ENCODE measurements at regions not wholly inside any gene's neighbourhood (a gene's known extent, or its start where the extent isn't known, plus 50 kb on each side); places are given as distances from the start of the nearest gene placed in this dataset.

DNA sequence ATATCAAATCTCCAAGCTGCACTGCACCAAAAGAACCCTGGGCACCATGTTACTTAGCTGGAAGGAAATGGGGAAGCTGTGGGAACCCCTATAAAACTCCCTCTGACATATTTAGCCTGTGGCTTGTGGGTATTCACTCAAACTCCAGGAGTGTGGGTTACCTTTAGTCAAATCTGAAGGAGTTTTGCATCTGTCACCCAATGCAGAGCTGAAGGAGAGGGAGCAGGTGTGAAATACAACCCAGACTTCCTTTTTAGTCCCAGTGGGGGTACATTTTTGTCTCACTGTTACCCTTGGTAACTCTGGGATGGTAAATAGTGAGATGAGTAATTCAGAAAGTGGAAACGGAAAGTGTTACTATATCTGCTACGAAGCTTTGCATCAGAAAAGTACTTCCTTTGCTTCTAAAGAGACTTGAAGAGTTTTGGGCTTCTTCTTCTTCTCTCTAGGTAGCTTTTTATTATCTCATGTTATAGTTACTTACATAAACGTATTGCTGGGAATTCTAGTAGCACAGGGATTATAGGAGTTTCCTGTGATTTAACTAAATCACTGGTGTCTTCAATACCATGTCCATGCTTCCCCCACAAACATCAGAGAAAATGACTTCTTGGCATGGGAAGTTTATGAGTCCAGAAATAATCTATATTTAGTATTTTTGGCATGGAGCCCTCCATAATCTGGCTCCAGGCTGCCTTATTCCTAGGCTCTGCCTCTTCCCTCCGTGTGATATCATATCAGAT is 105.9 kb downstream of the AKAP11 start (continued):
- TF ChIP-seq MXD1 (CRISPR knock-in tag; IDR thresholded peaks at IDR 0.05; ENCODE audit: borderline replicate concordance, poor library complexity, severe bottlenecking) = no peak
- no peak for TF ChIP-seq NR2C1 (IDR thresholded peaks at IDR 0.05)
- TF ChIP-seq NR2C1 (tag; IDR thresholded peaks at IDR 0.05) = no peak
- TF ChIP-seq ZNF79 (CRISPR knock-in tag; IDR thresholded peaks at IDR 0.05; ENCODE audit: low read depth) = no peak
- no peak for TF ChIP-seq DMBX1 (CRISPR knock-in tag; IDR thresholded peaks at IDR 0.05; ENCODE audit: borderline replicate concordance)
- no peak for TF ChIP-seq KAT2B (IDR thresholded peaks at IDR 0.05; ENCODE audit: low read depth, low read length)
- TF ChIP-seq ZNF23 (CRISPR knock-in tag; IDR thresholded peaks at IDR 0.05) = no peak

DNA sequence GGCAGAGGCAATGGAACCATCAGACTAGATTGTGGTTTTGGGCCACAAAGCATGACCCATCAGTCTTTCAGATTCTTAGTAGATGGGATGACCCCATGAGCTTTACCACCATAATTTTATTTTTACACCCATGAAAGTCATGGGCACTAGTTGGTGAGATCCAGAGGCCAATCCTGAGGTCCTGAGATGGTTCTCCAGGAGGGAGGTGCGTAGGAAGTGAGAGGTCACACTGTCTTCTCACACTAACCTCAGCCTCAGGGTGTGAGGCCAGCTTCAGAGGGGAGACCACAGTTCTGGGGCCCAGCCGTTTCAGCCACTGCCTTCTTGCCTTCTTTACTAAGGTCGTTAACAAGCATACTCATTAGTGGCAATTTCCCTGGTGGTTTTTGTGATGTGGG is 106.4 kb downstream of the AKAP11 start:
- no TSS peak for BruUV-seq (replicated peaks)
- in situ Hi-C loops (cut with MboI) = no loop called here
- H3K9me3 ChIP-seq (replicated peaks; ENCODE audit: control insufficient read depth, insufficient read depth, low read depth, low read length) = no peaks in the 10 kb centered on the region
- no peaks in the 10 kb centered on the region for H3K36me3 ChIP-seq (ENCODE audit: control insufficient read depth, insufficient read depth, low read length)
- no peak overlapping the region for H3K4me3 ChIP-seq
- no peak for DNase-seq (ENCODE audit: extremely low read depth in 1 of 4, low spot score in 3 of 4)
- H3K9ac ChIP-seq (ENCODE audit: insufficient read depth in 1 of 2, low read depth in 2 of 2, low read length in 2 of 2) = no peak overlapping the region
- no peak for FAIRE-seq
- H3K9me1 ChIP-seq (ENCODE audit: control insufficient read depth, insufficient read depth, low read length) = no peaks in the 10 kb centered on the region
- no peak overlapping the region for H3K27ac ChIP-seq (ENCODE audit: extremely low read depth, low read depth, low read length)
- no peaks in the 10 kb centered on the region for H3K79me2 ChIP-seq (ENCODE audit: control insufficient read depth, insufficient read depth, low read length)
- WGBS (ENCODE audit: insufficient coverage, low coverage, missing lambda C conversion rate) = 0% methylated on average over 3 of the region's 3 CpGs
- intact Hi-C loops (cut with micrococcal nuclease) = no loop called here
- CTCF ChIA-PET (ENCODE audit: low intra/inter-chr PET ratio) = no interaction called here
- no peaks in the 10 kb centered on the region; a peak in 1 of 5 replicates for H3K4me1 ChIP-seq (replicated peaks in 1 of 2; ENCODE audit: control insufficient read depth in 2 of 2, insufficient read depth in 2 of 2, low read length in 2 of 2)
- no peaks in the 10 kb centered on the region for H3K27me3 ChIP-seq (ENCODE audit: control insufficient read depth in 2 of 2, insufficient read depth in 2 of 2, low read length in 2 of 2)
- POLR2A ChIA-PET = no interaction called here
- no peaks in the 10 kb centered on the region for H4K20me1 ChIP-seq (replicated peaks; ENCODE audit: control insufficient read depth, insufficient read depth, low read length)
- no peak overlapping the region for H2AFZ ChIP-seq (ENCODE audit: low read depth, low read length)
- no peak for ATAC-seq
- no peak overlapping the region for H3K4me2 ChIP-seq (ENCODE audit: insufficient read depth, low read length)
- no peak for TF ChIP-seq RHOXF2B (CRISPR knock-in tag; conservative IDR thresholded peaks at IDR 0.05)
- TF ChIP-seq, protein P1, sequence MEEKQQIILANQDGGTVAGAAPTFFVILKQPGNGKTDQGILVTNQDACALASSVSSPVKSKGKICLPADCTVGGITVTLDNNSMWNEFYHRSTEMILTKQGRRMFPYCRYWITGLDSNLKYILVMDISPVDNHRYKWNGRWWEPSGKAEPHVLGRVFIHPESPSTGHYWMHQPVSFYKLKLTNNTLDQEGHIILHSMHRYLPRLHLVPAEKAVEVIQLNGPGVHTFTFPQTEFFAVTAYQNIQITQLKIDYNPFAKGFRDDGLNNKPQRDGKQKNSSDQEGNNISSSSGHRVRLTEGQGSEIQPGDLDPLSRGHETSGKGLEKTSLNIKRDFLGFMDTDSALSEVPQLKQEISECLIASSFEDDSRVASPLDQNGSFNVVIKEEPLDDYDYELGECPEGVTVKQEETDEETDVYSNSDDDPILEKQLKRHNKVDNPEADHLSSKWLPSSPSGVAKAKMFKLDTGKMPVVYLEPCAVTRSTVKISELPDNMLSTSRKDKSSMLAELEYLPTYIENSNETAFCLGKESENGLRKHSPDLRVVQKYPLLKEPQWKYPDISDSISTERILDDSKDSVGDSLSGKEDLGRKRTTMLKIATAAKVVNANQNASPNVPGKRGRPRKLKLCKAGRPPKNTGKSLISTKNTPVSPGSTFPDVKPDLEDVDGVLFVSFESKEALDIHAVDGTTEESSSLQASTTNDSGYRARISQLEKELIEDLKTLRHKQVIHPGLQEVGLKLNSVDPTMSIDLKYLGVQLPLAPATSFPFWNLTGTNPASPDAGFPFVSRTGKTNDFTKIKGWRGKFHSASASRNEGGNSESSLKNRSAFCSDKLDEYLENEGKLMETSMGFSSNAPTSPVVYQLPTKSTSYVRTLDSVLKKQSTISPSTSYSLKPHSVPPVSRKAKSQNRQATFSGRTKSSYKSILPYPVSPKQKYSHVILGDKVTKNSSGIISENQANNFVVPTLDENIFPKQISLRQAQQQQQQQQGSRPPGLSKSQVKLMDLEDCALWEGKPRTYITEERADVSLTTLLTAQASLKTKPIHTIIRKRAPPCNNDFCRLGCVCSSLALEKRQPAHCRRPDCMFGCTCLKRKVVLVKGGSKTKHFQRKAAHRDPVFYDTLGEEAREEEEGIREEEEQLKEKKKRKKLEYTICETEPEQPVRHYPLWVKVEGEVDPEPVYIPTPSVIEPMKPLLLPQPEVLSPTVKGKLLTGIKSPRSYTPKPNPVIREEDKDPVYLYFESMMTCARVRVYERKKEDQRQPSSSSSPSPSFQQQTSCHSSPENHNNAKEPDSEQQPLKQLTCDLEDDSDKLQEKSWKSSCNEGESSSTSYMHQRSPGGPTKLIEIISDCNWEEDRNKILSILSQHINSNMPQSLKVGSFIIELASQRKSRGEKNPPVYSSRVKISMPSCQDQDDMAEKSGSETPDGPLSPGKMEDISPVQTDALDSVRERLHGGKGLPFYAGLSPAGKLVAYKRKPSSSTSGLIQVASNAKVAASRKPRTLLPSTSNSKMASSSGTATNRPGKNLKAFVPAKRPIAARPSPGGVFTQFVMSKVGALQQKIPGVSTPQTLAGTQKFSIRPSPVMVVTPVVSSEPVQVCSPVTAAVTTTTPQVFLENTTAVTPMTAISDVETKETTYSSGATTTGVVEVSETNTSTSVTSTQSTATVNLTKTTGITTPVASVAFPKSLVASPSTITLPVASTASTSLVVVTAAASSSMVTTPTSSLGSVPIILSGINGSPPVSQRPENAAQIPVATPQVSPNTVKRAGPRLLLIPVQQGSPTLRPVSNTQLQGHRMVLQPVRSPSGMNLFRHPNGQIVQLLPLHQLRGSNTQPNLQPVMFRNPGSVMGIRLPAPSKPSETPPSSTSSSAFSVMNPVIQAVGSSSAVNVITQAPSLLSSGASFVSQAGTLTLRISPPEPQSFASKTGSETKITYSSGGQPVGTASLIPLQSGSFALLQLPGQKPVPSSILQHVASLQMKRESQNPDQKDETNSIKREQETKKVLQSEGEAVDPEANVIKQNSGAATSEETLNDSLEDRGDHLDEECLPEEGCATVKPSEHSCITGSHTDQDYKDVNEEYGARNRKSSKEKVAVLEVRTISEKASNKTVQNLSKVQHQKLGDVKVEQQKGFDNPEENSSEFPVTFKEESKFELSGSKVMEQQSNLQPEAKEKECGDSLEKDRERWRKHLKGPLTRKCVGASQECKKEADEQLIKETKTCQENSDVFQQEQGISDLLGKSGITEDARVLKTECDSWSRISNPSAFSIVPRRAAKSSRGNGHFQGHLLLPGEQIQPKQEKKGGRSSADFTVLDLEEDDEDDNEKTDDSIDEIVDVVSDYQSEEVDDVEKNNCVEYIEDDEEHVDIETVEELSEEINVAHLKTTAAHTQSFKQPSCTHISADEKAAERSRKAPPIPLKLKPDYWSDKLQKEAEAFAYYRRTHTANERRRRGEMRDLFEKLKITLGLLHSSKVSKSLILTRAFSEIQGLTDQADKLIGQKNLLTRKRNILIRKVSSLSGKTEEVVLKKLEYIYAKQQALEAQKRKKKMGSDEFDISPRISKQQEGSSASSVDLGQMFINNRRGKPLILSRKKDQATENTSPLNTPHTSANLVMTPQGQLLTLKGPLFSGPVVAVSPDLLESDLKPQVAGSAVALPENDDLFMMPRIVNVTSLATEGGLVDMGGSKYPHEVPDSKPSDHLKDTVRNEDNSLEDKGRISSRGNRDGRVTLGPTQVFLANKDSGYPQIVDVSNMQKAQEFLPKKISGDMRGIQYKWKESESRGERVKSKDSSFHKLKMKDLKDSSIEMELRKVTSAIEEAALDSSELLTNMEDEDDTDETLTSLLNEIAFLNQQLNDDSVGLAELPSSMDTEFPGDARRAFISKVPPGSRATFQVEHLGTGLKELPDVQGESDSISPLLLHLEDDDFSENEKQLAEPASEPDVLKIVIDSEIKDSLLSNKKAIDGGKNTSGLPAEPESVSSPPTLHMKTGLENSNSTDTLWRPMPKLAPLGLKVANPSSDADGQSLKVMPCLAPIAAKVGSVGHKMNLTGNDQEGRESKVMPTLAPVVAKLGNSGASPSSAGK (IDR thresholded peaks at IDR 0.05) = no peak
- no peak for TF ChIP-seq ZNF445 (CRISPR knock-in tag; IDR thresholded peaks at IDR 0.05; ENCODE audit: low read depth)

Data from K562 (cell line).